PC-3 (cell line): ENCODE measurements at regions not wholly inside any gene's neighbourhood (a gene's known extent, or its start where the extent isn't known, plus 50 kb on each side); places are given as distances from the start of the nearest gene placed in this dataset.
A peak's percentile ranks its signal among the peaks of the same experiment; 100 is the strongest.

Experiments used
- ATAC-seq: fragments of 200-7000 bp; cut with Tn5 transposase; 2 replicates; pipeline ENCODE4 v1.9.1; 2020; ENCODE audit warnings: mild to moderate bottlenecking, moderate library complexity
- BruUV-seq: library from RNA; stranded (reverse); fragments of 400-500 nt; replicated peaks from 2 replicates; lab custom pipeline; 2021; lab: Mats Ljungman, UMichigan
- CTCF ChIA-PET: fragments of 300-600 bp; sonication (Branson Sonifier 250); formaldehyde crosslinking; loops from one replicate; lab custom pipeline; 2022; ENCODE audit warnings: antibody characterized with exemption; lab: Charles Lee
- POLR2A ChIA-PET: fragments of 300-600 bp; sonication (Branson Sonifier 250); formaldehyde crosslinking; loops from one replicate; lab custom pipeline; 2022; ENCODE audit warnings: antibody characterized with exemption; ENCODE audit not compliant: unreplicated experiment; lab: Charles Lee
- DNase-seq: peaks from one replicate; pipeline ENCODE4 v3.0.0-alpha.2; 2015
- H2AFZ ChIP-seq: fragments of 300-600 bp; sonication (generic); 2 replicates; pipeline ENCODE4 v1.6.0; 2016; ENCODE audit warnings: antibody characterized with exemption, low read length
- H3F3A ChIP-seq: fragments of 300-600 bp; sonication (generic); one replicate; pipeline ENCODE4 v1.6.0; 2017; ENCODE audit warnings: antibody characterized with exemption, low read length, control low read depth, mild to moderate bottlenecking; ENCODE audit not compliant: unreplicated experiment
- H3K27ac ChIP-seq: fragments of 300-600 bp; sonication (generic); 2 replicates; pipeline ENCODE4 v1.5.1; 2016; ENCODE audit warnings: mild to moderate bottlenecking, low read length
- H3K27me3 ChIP-seq: fragments of 300-600 bp; sonication (generic); 2 replicates; pipeline ENCODE4 v1.6.1; 2016; ENCODE audit warnings: low read length, mixed read lengths
- H3K36me3 ChIP-seq: fragments of 300-600 bp; sonication (generic); 2 replicates; pipeline ENCODE4 v1.6.1; 2016; ENCODE audit warnings: low read depth, mixed run types, low read length, mixed read lengths
- H3K4me1 ChIP-seq: fragments of 300-600 bp; sonication (generic); 2 replicates; pipeline ENCODE4 v1.5.1; 2016; ENCODE audit warnings: low read length; ENCODE audit not compliant: insufficient read depth
- H3K4me2 ChIP-seq: fragments of 300-600 bp; sonication (generic); 2 replicates; pipeline ENCODE4 v1.6.0; 2016; ENCODE audit warnings: low read length
- H3K4me3 ChIP-seq: fragments of 300-600 bp; sonication (generic); 2 replicates; pipeline ENCODE4 v1.5.1; 2016; ENCODE audit warnings: mild to moderate bottlenecking, low read length, mixed read lengths
- H3K79me2 ChIP-seq: fragments of 300-600 bp; sonication (generic); 2 replicates; pipeline ENCODE4 v1.6.1; 2017; ENCODE audit warnings: low read length, mixed read lengths
- H3K9ac ChIP-seq: fragments of 300-600 bp; sonication (generic); 2 replicates; pipeline ENCODE4 v1.6.0; 2016; ENCODE audit warnings: mild to moderate bottlenecking, low read length
- H3K9me2 ChIP-seq: fragments of 300-600 bp; sonication (generic); replicated peaks from 2 replicates; pipeline ENCODE4 v1.6.1; 2016; ENCODE audit warnings: mixed run types, low read length, mixed read lengths
- H3K9me3 ChIP-seq: fragments of 300-600 bp; sonication (generic); 2 replicates; pipeline ENCODE4 v1.6.1; 2016; ENCODE audit warnings: low read length, mixed read lengths
- H4K20me1 ChIP-seq: fragments of 300-600 bp; sonication (generic); 2 replicates; pipeline ENCODE4 v1.6.1; 2016; ENCODE audit warnings: low read length, mixed read lengths
- EZH2 ChIP-seq: fragments of 300-600 bp; sonication (generic); IDR thresholded peaks from one replicate; pipeline ENCODE4 v1.6.1; 2017; ENCODE audit warnings: antibody characterized with exemption, mild to moderate bottlenecking, low read length; ENCODE audit not compliant: unreplicated experiment
- EZH2phosphoT487 ChIP-seq: fragments of 300-600 bp; sonication (generic); IDR thresholded peaks from 2 replicates; pipeline ENCODE4 v1.6.1; 2018; ENCODE audit warnings: mild to moderate bottlenecking, antibody characterized with exemption, low read length, borderline replicate concordance
- intact Hi-C: fragments of 100-400 bp; cut with micrococcal nuclease; formaldehyde crosslinking; loops from 2 replicates; pipeline ENCODE4 v1.9.0; 2023
- TF ChIP-seq, protein P1 (sequence below): fragments of 300-600 bp; sonication (generic); conservative IDR thresholded peaks from 2 replicates; pipeline ENCODE4 v1.5.1; 2017; ENCODE audit warnings: antibody characterized with exemption, low read depth, mild to moderate bottlenecking, low read length

DNA sequence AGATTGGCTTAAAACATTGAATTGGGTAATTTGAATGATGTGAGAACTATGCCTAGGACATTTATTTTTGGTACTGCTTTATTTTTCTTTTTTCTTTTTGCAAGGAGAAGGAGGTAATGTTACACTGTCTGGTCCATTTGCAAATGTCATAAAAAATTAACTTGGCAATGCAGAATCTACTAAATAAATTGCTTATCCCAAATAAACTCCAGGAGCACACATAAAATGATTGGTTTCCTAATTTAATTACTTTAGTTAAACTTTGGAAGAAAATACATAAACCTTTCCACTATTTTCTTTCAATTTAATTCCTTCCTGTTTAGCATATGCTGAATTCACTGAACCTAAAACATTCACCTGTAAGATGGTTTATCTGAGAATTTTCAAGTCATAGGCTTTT, 238.4 kb upstream of the ETAA1 start:
- H2AFZ ChIP-seq: no peak overlapping the region
- no peak overlapping the region for H3K4me3 ChIP-seq
- H3K9me2 ChIP-seq: no peaks in the 10 kb centered on the region
- H3K9ac ChIP-seq: no peak overlapping the region
- intact Hi-C loops: no loop called here
- POLR2A ChIA-PET: no interaction called here
- DNase-seq (no peak), ATAC-seq (no peak)
- no peaks in the 10 kb centered on the region for H3K27me3 ChIP-seq
- H3K9me3 ChIP-seq: no peaks in the 10 kb centered on the region
- TF ChIP-seq EZH2 (no peak), EZH2phosphoT487 (no peak)
- TF ChIP-seq, protein P1, sequence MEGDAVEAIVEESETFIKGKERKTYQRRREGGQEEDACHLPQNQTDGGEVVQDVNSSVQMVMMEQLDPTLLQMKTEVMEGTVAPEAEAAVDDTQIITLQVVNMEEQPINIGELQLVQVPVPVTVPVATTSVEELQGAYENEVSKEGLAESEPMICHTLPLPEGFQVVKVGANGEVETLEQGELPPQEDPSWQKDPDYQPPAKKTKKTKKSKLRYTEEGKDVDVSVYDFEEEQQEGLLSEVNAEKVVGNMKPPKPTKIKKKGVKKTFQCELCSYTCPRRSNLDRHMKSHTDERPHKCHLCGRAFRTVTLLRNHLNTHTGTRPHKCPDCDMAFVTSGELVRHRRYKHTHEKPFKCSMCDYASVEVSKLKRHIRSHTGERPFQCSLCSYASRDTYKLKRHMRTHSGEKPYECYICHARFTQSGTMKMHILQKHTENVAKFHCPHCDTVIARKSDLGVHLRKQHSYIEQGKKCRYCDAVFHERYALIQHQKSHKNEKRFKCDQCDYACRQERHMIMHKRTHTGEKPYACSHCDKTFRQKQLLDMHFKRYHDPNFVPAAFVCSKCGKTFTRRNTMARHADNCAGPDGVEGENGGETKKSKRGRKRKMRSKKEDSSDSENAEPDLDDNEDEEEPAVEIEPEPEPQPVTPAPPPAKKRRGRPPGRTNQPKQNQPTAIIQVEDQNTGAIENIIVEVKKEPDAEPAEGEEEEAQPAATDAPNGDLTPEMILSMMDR: no peak
- no peak overlapping the region for H3K27ac ChIP-seq
- no peak overlapping the region for H3K4me2 ChIP-seq
- H3K36me3 ChIP-seq: no peaks in the 10 kb centered on the region
- H4K20me1 ChIP-seq: no peaks in the 10 kb centered on the region
- CTCF ChIA-PET: no interaction called here
- no peaks in the 10 kb centered on the region for H3F3A ChIP-seq
- no peaks in the 10 kb centered on the region for H3K4me1 ChIP-seq
- BruUV-seq: no TSS peak
- H3K79me2 ChIP-seq: no peaks in the 10 kb centered on the region

DNA sequence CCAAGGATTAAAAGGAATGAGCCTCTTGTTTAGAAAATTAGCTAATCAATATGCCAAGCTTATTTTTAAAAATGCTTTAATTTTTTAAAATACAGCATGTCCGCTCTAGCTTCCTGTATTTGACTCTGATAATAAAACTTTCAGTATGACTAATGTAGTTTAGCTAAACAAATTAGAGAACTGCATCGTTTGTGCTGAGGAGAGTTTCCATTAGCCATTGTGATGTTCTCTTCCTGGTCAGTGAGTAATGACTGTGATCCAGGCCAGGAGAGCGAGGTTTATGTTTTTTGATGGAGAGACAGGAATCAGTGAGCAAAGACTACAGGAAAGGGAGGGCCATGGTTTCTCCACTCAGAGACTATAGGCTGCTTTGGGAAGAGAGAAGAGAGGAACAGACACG, 237.2 kb upstream of the ETAA1 start:
- BruUV-seq: no TSS peak
- ATAC-seq: peak; percentile 55
- ChIA-PET POLR2A (no interaction called here), CTCF (no interaction called here)
- Histone ChIP-seq H3K36me3 (no peaks in the 10 kb centered on the region), H3K79me2 (no peaks in the 10 kb centered on the region), H3K4me1 (no peaks in the 10 kb centered on the region), H3F3A (no peaks in the 10 kb centered on the region), H2AFZ (peak overlapping the region; percentile 46), H3K9me2 (no peaks in the 10 kb centered on the region), H3K9me3 (no peaks in the 10 kb centered on the region), H4K20me1 (no peaks in the 10 kb centered on the region), H3K4me3 (no peak overlapping the region), H3K4me2 (no peak overlapping the region), H3K27me3 (no peaks in the 10 kb centered on the region), H3K27ac (no peak overlapping the region), H3K9ac (no peak overlapping the region)
- intact Hi-C loops: no loop called here
- peak; percentile 47 for DNase-seq
- no peak for TF ChIP-seq EZH2

DNA sequence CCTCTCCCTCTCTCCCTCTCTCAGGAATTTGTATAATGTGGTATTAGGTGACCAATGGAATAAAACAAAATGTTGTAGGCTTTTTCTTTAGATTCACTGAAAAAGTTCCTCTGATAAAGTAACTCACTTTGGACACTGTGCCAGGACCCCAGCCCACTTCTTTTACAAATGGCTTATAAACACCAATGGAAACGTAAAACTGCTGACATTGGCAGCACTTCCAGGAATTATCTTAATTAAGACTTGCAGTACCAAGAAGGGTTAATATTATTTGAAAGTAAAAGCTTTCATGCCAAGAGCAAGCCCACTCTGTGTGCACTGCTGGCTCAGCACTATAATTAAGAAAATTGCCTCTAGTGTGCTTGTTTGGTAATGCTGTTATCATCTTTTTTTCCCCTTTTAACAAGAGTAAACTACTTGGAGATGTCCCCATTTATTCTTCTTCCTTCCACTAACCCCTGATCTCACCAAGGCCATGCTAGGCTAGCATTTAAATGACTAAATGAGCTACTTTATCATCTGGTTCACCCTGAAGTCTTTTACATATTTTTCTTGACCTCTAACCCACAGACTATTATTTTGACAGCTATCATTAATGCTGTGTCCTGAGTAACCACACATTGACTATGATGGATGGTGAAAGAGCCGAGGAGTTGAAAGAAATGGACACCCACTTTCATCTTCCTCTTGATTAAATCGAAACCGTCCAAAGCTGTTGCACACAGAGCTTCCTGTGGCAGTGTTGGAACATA, 232.2 kb upstream of the ETAA1 start:
- intact Hi-C loops: no loop called here
- no TSS peak for BruUV-seq
- DNase-seq: no peak
- H3K9me2 ChIP-seq: no peaks in the 10 kb centered on the region
- ChIA-PET CTCF (no interaction called here), POLR2A (interaction anchor here (0.5 kb wide), 1 partner anchor 55 kb away, joined by 5 read pairs; no protein-coding TSS in a partner anchor)
- no peak for ATAC-seq
- no peaks in the 10 kb centered on the region for H3K9me3 ChIP-seq
- H4K20me1 ChIP-seq: no peaks in the 10 kb centered on the region
- no peak overlapping the region for H3K4me2 ChIP-seq
- no peaks in the 10 kb centered on the region for H3K79me2 ChIP-seq
- TF ChIP-seq, protein P1: no peak
- no peak for TF ChIP-seq EZH2phosphoT487
- no peaks in the 10 kb centered on the region for H3F3A ChIP-seq
- no peak overlapping the region for H3K9ac ChIP-seq
- no peaks in the 10 kb centered on the region for H3K36me3 ChIP-seq
- peaks cover 10% of the 10 kb centered on the region for H3K4me1 ChIP-seq
- no peak overlapping the region for H3K4me3 ChIP-seq
- H2AFZ ChIP-seq: no peak overlapping the region
- H3K27me3 ChIP-seq: no peaks in the 10 kb centered on the region
- H3K27ac ChIP-seq: no peak overlapping the region
